ENCODE measurements at regions not wholly inside any gene's neighbourhood (a gene's known extent, or its start where the extent isn't known, plus 50 kb on each side); places are given as distances from the start of the nearest gene placed in this dataset.

DNA sequence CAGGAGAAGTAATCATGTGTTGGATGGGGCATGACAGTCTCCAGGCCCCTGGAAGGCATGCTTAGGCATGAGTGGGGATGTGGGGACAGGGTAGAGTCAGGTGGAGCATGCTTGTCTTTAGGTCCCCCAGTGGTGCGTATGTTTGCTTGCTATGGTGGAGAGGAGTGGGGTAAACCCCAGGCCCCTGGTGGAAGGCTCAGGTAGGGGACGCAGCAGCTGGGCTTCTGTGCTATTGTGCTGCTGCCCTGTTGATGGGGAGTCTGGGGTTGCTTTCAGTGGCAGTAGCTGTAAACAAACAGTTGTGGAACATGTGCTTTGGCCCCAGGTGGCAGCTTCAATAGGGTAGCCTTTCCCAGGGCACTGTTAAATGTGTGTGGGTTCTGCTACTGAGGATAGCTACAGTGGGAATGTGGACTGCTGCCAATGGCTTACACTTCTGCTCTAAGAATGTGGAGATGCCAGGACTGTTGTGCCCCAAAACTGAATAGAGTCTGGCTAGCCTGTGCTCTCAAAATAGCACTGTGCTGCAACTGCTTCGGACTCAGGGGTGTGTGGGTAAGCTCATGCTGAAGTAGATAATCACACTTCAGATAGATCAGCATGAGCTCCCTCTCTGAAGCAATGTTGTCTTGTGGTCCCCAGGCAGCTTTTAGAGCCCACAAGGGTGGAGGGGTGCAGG lies 1257.3 kb downstream of the DIAPH3 start:
- Mint-ChIP-seq H3K27ac (no peak overlapping the region), H3K4me3 (ENCODE audit: low read depth) (no peak overlapping the region), H3K4me1 (ENCODE audit: low read depth) (no peaks in the 10 kb centered on the region), H3K36me3 (ENCODE audit: low read depth) (no peaks in the 10 kb centered on the region), H3K9me3 (no peaks in the 10 kb centered on the region), H3K27me3 (ENCODE audit: low read depth) (no peaks in the 10 kb centered on the region)
- DNase-seq (ENCODE audit: low spot score): no peak
- intact Hi-C loops (cut with micrococcal nuclease): no loop called here

DNA sequence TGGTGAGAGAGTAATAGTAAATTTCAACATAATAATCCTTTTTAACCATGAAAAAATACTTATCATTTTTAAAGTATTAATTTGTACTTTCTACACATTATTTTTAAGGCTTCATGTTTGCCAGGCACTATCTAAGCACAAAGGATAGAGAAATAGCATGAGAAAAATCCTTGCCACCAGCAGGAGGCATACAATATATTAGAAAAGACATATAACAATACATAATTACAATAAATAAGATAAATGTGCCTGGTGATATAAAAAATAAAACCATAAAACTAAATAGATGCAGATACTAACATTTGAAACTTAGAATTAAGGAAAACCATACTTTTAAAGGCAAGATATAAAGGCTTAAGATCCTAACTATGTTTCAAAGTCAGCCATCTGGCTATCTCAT lies 1256.4 kb downstream of the DIAPH3 start:
- no peaks in the 10 kb centered on the region for H3K4me1 Mint-ChIP-seq (ENCODE audit: low read depth)
- H3K27ac Mint-ChIP-seq: no peak overlapping the region
- DNase-seq (ENCODE audit: low spot score): no peak
- no peak overlapping the region for H3K4me3 Mint-ChIP-seq (ENCODE audit: low read depth)
- intact Hi-C loops (cut with micrococcal nuclease): no loop called here
- no peaks in the 10 kb centered on the region for H3K9me3 Mint-ChIP-seq
- no peaks in the 10 kb centered on the region for H3K27me3 Mint-ChIP-seq (ENCODE audit: low read depth)
- H3K36me3 Mint-ChIP-seq (ENCODE audit: low read depth): no peaks in the 10 kb centered on the region

DNA sequence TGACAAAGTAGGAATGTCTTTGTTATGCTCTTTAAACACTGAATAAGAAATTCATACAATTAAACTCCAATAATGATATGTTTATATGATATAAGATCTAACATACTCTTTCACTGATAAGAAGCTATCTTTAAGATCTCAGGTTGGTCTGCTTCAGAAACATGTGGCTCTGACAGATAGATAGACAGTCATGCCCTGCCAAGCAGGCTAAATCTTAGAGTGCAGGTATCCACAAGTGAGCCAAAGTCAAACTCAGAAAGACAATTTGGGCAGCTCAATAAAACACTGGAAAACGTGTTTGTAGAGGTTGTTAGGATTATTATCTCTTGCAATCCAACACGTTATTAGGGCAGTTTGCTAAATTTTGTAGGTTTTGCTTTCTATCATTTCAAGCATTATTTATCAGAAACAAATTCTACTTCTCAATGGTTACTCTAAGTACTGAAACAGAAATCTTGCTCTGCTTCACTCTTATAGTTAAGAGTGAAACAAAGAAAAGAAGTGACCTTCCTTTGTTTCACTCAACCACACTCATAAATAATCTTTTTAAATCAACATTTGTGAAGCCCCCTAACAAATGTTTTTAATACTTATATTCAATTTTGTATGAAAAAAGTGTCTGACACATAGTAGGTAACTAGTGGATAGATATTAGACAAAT lies 1255.6 kb downstream of the DIAPH3 start:
- H3K4me1 Mint-ChIP-seq (ENCODE audit: low read depth): no peaks in the 10 kb centered on the region
- intact Hi-C loops (cut with micrococcal nuclease): no loop called here
- H3K9me3 Mint-ChIP-seq: no peaks in the 10 kb centered on the region
- no peak overlapping the region for H3K4me3 Mint-ChIP-seq (ENCODE audit: low read depth)
- H3K36me3 Mint-ChIP-seq (ENCODE audit: low read depth): no peaks in the 10 kb centered on the region
- no peak overlapping the region for H3K27ac Mint-ChIP-seq
- DNase-seq (ENCODE audit: low spot score): no peak
- no peaks in the 10 kb centered on the region for H3K27me3 Mint-ChIP-seq (ENCODE audit: low read depth)

DNA sequence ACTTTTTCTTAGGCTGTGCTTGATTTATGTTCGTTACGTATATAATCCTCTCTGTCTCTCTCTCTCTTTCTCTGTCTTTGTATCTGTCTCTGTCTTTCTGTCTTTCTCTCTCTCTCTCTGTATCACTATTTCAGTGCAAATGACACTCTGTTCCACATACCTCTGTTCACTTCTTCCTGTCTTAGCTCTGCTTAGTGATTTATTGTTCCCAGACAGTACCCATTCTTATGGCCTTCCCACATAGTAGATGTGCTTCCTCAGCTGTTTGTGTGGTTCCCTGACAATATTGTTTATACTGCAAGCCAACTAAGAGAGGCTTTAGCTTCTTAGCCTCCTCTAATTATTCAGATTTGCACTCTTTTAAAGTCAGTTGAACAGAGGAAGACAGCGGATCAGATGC lies 1244.2 kb downstream of the DIAPH3 start:
- intact Hi-C loops (cut with micrococcal nuclease): no loop called here
- peaks cover 14% of the 10 kb centered on the region for H3K9me3 Mint-ChIP-seq

DNA sequence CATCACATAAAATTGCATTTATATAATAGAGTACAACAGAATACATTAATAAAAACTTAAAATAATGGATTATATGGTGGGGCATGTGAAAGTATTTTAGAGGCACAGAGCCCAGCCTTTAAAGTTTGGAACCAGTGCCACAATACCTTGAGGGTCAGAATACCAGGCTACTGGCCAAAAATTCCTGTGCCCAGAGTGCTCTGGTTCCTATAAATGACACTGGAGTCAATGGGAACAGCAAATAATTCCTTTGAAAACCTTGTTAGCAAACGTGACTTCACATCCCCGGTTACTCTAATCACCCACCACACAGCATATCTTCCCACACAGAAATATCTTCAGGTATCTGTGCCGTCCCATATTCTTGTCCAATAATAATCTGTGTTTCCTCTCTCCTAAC lies 1242.6 kb downstream of the DIAPH3 start:
- H3K9me3 Mint-ChIP-seq: peaks cover 14% of the 10 kb centered on the region
- no peak overlapping the region for H3K4me3 Mint-ChIP-seq (ENCODE audit: low read depth)
- H3K4me1 Mint-ChIP-seq (ENCODE audit: low read depth): no peaks in the 10 kb centered on the region
- no peak for DNase-seq (ENCODE audit: low spot score)
- H3K27me3 Mint-ChIP-seq (ENCODE audit: low read depth): no peaks in the 10 kb centered on the region
- H3K27ac Mint-ChIP-seq: no peak overlapping the region
- intact Hi-C loops (cut with micrococcal nuclease): no loop called here
- H3K36me3 Mint-ChIP-seq (ENCODE audit: low read depth): no peaks in the 10 kb centered on the region

More for the DNA sequence above, 1244.2 kb downstream of the DIAPH3 start:
- H3K36me3 Mint-ChIP-seq (ENCODE audit: low read depth): no peaks in the 10 kb centered on the region
- H3K27me3 Mint-ChIP-seq (ENCODE audit: low read depth): no peaks in the 10 kb centered on the region
- no peak for DNase-seq (ENCODE audit: low spot score)
- H3K27ac Mint-ChIP-seq: no peak overlapping the region
- H3K4me3 Mint-ChIP-seq (ENCODE audit: low read depth): no peak overlapping the region
- H3K4me1 Mint-ChIP-seq (ENCODE audit: low read depth): no peaks in the 10 kb centered on the region

DNA sequence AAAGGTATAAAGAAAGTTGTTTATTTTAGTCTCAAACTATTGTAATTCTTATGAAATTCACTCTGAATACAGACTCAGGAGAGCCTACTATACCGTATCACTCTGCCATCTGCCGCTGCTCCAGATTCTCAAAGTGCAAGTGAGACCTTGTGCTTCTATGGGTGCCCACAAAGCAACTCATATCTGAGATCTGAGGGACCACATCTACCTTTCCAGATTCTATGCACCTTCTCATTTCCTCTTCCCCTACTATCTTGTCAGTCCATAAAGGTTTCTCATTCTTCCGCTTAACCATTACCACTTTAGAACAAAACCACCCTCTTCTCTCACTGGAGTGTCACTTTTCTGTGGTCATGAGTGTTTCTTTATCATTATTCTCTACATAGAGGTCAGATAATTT lies 1236.9 kb downstream of the DIAPH3 start:
- no peaks in the 10 kb centered on the region for H3K4me1 Mint-ChIP-seq (ENCODE audit: low read depth)
- H3K4me3 Mint-ChIP-seq (ENCODE audit: low read depth): no peak overlapping the region
- peaks cover 14% of the 10 kb centered on the region for H3K9me3 Mint-ChIP-seq
- intact Hi-C loops (cut with micrococcal nuclease): no loop called here
- no peak overlapping the region for H3K27ac Mint-ChIP-seq
- H3K36me3 Mint-ChIP-seq (ENCODE audit: low read depth): no peaks in the 10 kb centered on the region
- H3K27me3 Mint-ChIP-seq (ENCODE audit: low read depth): no peaks in the 10 kb centered on the region
- DNase-seq (ENCODE audit: low spot score): no peak

DNA sequence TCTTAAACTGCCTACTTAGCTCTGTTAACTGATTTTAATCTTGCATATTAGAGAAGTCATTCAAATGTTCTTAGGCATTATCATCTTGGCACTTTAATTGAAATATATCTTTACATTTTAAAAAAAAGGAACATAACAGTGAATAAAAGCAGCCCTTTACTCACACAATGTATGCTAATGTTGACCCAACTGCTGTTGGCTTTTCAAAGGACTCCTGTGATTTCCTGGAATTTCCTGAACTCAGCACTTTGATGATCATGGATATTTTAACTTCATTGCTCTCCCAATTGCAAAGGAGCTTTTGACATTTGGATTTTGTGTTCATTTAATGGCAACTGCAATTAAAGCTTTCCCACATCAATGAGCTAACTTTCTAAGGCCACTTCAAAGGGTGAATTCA lies 1230.3 kb downstream of the DIAPH3 start:
- H3K9me3 Mint-ChIP-seq: peaks cover 4% of the 10 kb centered on the region
- no peak overlapping the region for H3K4me3 Mint-ChIP-seq (ENCODE audit: low read depth)
- H3K27ac Mint-ChIP-seq: no peak overlapping the region
- DNase-seq (ENCODE audit: low spot score): no peak
- intact Hi-C loops (cut with micrococcal nuclease): no loop called here
- H3K36me3 Mint-ChIP-seq (ENCODE audit: low read depth): no peaks in the 10 kb centered on the region
- H3K4me1 Mint-ChIP-seq (ENCODE audit: low read depth): no peaks in the 10 kb centered on the region
- H3K27me3 Mint-ChIP-seq (ENCODE audit: low read depth): no peaks in the 10 kb centered on the region

DNA sequence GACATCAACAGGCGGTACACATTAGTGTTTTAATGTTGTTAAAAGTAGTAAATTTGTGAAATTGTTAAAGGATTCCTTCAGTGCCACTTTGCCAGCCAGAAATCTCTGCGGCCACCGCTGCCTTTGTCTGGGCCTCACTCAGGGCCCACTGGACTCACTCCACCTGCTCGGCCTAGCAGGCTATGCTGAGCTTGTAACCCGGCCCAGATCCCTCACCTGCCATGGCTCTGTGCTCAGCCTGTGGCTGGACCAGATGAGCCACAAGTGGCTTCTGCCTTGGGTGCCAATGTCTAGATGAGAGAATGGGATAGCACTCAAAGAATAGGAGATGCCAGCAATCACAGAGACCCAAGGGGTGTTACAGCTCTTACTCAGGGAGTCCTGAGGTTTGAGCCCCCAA lies 1228.0 kb downstream of the DIAPH3 start:
- intact Hi-C loops (cut with micrococcal nuclease): no loop called here
- no peaks in the 10 kb centered on the region for H3K4me1 Mint-ChIP-seq (ENCODE audit: low read depth)
- H3K27me3 Mint-ChIP-seq (ENCODE audit: low read depth): no peaks in the 10 kb centered on the region
- no peaks in the 10 kb centered on the region for H3K36me3 Mint-ChIP-seq (ENCODE audit: low read depth)
- no peak for DNase-seq (ENCODE audit: low spot score)
- peaks cover 4% of the 10 kb centered on the region for H3K9me3 Mint-ChIP-seq
- no peak overlapping the region for H3K4me3 Mint-ChIP-seq (ENCODE audit: low read depth)
- no peak overlapping the region for H3K27ac Mint-ChIP-seq

DNA sequence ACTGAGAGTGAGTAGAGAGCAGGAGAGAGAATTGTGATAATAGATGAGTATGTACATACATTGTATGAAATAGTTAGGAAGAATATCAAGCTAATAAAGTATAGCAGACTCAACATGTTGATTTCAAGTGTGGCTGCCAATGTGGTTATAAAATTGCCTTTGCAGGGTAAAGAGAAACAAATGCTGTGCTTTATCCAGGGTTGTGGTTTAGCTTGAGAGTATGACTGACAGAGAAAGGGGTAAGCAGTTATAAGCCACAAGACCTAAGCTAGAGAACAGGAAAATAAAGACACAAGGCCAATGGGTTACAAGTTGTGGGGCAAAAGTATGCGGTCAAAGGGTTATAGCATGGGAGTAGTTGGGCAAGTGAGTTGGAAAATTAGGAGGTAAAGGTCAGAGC lies 1217.5 kb downstream of the DIAPH3 start:
- H3K9me3 Mint-ChIP-seq: peaks cover 53% of the 10 kb centered on the region
- H3K4me1 Mint-ChIP-seq (ENCODE audit: low read depth): no peaks in the 10 kb centered on the region
- intact Hi-C loops (cut with micrococcal nuclease): no loop called here

DNA sequence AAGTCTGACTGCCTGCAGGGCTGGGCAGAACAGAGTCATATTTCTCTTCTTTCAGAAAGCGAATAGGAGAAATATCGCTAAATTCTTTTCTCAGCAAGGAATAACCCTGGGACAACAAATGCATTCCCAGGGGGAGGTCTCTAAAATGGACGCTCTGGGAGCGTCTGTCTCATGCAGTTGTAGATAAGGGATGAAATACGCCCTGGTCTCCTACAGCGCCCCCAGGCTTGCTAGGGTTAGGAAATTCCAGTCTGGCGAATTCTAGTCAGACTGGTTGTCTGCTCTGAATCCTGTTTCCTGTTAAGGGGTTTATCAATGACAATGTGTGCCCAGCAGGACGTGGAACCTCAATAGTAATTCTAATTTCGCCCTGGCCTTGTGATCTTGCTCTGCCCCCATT lies 1214.1 kb downstream of the DIAPH3 start:
- intact Hi-C loops (cut with micrococcal nuclease): no loop called here
- DNase-seq (ENCODE audit: low spot score): no peak
- Mint-ChIP-seq H3K36me3 (ENCODE audit: low read depth) (no peaks in the 10 kb centered on the region), H3K27me3 (ENCODE audit: low read depth) (no peaks in the 10 kb centered on the region), H3K4me1 (ENCODE audit: low read depth) (no peaks in the 10 kb centered on the region), H3K4me3 (ENCODE audit: low read depth) (no peak overlapping the region), H3K9me3 (peaks cover 42% of the 10 kb centered on the region), H3K27ac (no peak overlapping the region)

More for the DNA sequence above, 1217.5 kb downstream of the DIAPH3 start:
- Mint-ChIP-seq H3K27ac (no peak overlapping the region), H3K4me3 (ENCODE audit: low read depth) (no peak overlapping the region), H3K36me3 (ENCODE audit: low read depth) (no peaks in the 10 kb centered on the region), H3K27me3 (ENCODE audit: low read depth) (no peaks in the 10 kb centered on the region)
- no peak for DNase-seq (ENCODE audit: low spot score)

DNA sequence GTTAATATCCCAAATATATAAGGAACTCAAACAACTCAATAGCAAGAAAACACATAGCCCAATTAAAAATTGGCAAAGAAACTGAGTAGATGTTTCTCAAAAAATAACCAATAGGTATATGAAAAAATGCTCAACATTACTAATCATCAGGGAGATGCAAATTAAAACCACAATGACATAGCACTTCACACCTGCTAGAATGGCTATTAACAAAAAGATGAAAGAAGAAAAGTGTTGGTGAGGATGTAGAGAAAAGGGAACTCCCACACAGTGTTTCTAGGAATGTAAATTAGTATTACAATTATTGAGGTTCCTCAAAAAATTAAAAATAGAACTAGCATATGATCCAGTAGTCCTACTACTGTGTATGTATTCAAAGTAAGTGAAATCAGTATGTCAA lies 1212.8 kb downstream of the DIAPH3 start:
- Mint-ChIP-seq H3K9me3 (peaks cover 38% of the 10 kb centered on the region), H3K4me1 (ENCODE audit: low read depth) (no peaks in the 10 kb centered on the region), H3K4me3 (ENCODE audit: low read depth) (no peak overlapping the region), H3K27ac (no peak overlapping the region), H3K36me3 (ENCODE audit: low read depth) (no peaks in the 10 kb centered on the region), H3K27me3 (ENCODE audit: low read depth) (no peaks in the 10 kb centered on the region)
- DNase-seq (ENCODE audit: low spot score): no peak
- intact Hi-C loops (cut with micrococcal nuclease): no loop called here

DNA sequence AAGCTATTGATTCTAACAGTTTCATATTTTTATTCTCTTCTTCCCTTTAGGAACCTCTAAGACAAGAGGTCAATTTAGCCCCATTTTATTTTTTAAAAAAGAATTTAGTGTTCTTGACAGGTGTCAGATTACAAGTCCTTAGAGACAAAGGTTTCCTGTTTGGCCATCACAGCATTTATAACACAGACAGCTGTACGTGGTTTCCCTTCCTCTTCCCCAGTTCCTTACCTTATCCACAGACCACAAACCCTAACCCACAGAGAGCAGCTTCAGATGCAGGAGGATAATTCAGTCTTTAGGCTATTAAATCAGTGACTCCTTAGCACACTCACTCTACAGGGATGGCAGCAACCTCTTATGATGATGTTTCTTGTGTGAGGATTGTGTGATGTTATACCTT lies 1210.1 kb downstream of the DIAPH3 start:
- no peaks in the 10 kb centered on the region for H3K27me3 Mint-ChIP-seq (ENCODE audit: low read depth)
- H3K4me3 Mint-ChIP-seq (ENCODE audit: low read depth): no peak overlapping the region
- DNase-seq (ENCODE audit: low spot score): no peak
- H3K9me3 Mint-ChIP-seq: peaks cover 31% of the 10 kb centered on the region
- H3K4me1 Mint-ChIP-seq (ENCODE audit: low read depth): no peaks in the 10 kb centered on the region
- no peak overlapping the region for H3K27ac Mint-ChIP-seq
- H3K36me3 Mint-ChIP-seq (ENCODE audit: low read depth): no peaks in the 10 kb centered on the region
- intact Hi-C loops (cut with micrococcal nuclease): no loop called here

DNA sequence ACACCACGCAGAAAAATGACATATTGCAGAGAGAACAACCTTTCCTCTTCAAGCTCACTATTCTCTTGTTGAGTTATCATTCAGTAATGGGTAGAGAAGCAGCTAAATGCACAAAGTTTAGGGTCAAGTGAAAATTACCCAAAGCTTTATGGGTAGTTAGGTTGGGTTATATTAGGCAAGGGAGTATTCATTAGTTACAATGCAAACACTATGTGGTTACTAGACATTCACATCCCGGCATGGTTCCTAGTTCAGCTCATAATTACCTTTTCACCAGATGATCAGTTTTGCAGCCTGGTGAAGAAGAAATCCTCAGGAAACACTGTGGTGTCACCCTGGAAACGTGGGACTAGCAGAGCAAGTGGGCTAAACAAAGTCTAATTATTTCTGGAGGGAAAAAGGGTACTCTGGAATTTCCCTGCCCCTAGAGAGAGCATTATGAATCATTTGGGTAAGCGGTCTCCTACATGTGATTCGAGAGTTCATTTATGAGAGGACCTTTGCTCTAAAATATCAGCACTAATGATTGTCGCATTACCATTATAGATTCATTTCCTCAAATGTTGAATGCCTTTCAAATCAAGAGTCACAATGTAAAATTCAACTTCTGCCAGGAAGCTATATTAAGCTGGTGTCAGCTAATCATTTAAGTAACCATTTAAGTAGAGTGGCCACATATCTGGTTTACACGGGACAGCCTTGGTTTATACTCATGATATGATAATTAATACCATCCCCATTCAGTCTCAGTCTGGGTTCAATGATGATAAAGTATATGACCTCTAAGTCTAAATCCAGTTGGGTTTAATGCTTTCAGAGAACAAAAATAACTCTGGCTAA lies 1208.0 kb downstream of the DIAPH3 start:
- DNase-seq (ENCODE audit: low spot score): no peak

More for the DNA sequence above, 1208.0 kb downstream of the DIAPH3 start:
- H3K36me3 Mint-ChIP-seq (ENCODE audit: low read depth): no peaks in the 10 kb centered on the region
- no peaks in the 10 kb centered on the region for H3K27me3 Mint-ChIP-seq (ENCODE audit: low read depth)
- no peaks in the 10 kb centered on the region for H3K4me1 Mint-ChIP-seq (ENCODE audit: low read depth)
- no peak overlapping the region for H3K4me3 Mint-ChIP-seq (ENCODE audit: low read depth)
- H3K9me3 Mint-ChIP-seq: peaks cover 14% of the 10 kb centered on the region
- no peak overlapping the region for H3K27ac Mint-ChIP-seq
- intact Hi-C loops (cut with micrococcal nuclease): no loop called here

All from activated T-helper 2 cell treated with anti-CD3 and anti-CD28 coated beads, Interferon-gamma antibody, Interleukin-2, Interleukin-4, amounts not matched to agents 10 μg/mL and 5 μg/mL and 100 μg/mL, durations not matched to agents 14 hours and 24 hours and 36 hours (primary cell).